ENCODE measurements at regions not wholly inside any gene's neighbourhood (a gene's known extent, or its start where the extent isn't known, plus 50 kb on each side); places are given as distances from the start of the nearest gene placed in this dataset.

GRCh38 chr5:3217771-3218495 is 377.7 kb upstream of the IRX1 start:
- DNase-seq, result no peak

GRCh38 chr5:3217114-3217513 is 378.5 kb upstream of the IRX1 start:
- DNase-seq, result no peak

- no peak for DNase-seq
These were observed 379.2 kb upstream of the IRX1 start for GRCh38 chr5:3216386-3216785.

- DNase-seq, result no peak
These were observed 380.7 kb upstream of the IRX1 start for GRCh38 chr5:3214838-3215374.

GRCh38 chr5:3214396-3214795 is 381.2 kb upstream of the IRX1 start:
- no peak for DNase-seq

- DNase-seq, result no peak
These were observed 382.8 kb upstream of the IRX1 start for GRCh38 chr5:3212869-3213268.

- DNase-seq, result no peak
These were observed 385.1 kb upstream of the IRX1 start for GRCh38 chr5:3210531-3210930.

- no peak for DNase-seq
These were observed 385.7 kb upstream of the IRX1 start for GRCh38 chr5:3209918-3210317.

GRCh38 chr5:3202570-3202969 is 393.1 kb upstream of the IRX1 start:
- DNase-seq, result no peak

GRCh38 chr5:3201941-3202340 is 393.7 kb upstream of the IRX1 start:
- DNase-seq, result no peak

GRCh38 chr5:3201121-3201520 is 394.5 kb upstream of the IRX1 start:
- no peak for DNase-seq

- no peak for DNase-seq
These were observed 395.5 kb upstream of the IRX1 start for GRCh38 chr5:3199962-3200755.

- DNase-seq, result no peak
These were observed 397.6 kb upstream of the IRX1 start for GRCh38 chr5:3198074-3198449.

- DNase-seq, result no peak
These were observed 398.1 kb upstream of the IRX1 start for GRCh38 chr5:3197304-3198073.

- DNase-seq, result no peak
These were observed 399.6 kb upstream of the IRX1 start for GRCh38 chr5:3195994-3196393.

GRCh38 chr5:3194684-3195083 is 400.9 kb upstream of the IRX1 start:
- DNase-seq, result no peak

GRCh38 chr5:3194271-3194670 is 401.4 kb upstream of the IRX1 start:
- no peak for DNase-seq

GRCh38 chr5:3191585-3191984 is 404.0 kb upstream of the IRX1 start:
- no peak for DNase-seq

GRCh38 chr5:3190930-3191329 is 404.7 kb upstream of the IRX1 start:
- DNase-seq, result no peak

GRCh38 chr5:3190433-3190832 is 405.2 kb upstream of the IRX1 start:
- DNase-seq, result no peak

GRCh38 chr5:3187771-3188425 is 407.7 kb upstream of the IRX1 start:
- no peak for DNase-seq

GRCh38 chr5:3186736-3187405 is 408.8 kb upstream of the IRX1 start:
- DNase-seq, result no peak

All from DMS53 (cell line).